Erythroblast (primary cell): ENCODE measurements at regions not wholly inside any gene's neighbourhood (a gene's known extent, or its start where the extent isn't known, plus 50 kb on each side); places are given as distances from the start of the nearest gene placed in this dataset.

Experiments
- GATA1 ChIP-seq: IDR thresholded peaks from 2 replicates; pipeline ENCODE4 v1.6.1; 2011; ENCODE audit warnings: low read depth, mild to moderate bottlenecking, control low read depth, low read length, moderate library complexity
- POLR2A ChIP-seq: IDR thresholded peaks from 2 replicates; pipeline ENCODE4 v1.6.1; 2011; ENCODE audit warnings: mild to moderate bottlenecking, low read length

DNA sequence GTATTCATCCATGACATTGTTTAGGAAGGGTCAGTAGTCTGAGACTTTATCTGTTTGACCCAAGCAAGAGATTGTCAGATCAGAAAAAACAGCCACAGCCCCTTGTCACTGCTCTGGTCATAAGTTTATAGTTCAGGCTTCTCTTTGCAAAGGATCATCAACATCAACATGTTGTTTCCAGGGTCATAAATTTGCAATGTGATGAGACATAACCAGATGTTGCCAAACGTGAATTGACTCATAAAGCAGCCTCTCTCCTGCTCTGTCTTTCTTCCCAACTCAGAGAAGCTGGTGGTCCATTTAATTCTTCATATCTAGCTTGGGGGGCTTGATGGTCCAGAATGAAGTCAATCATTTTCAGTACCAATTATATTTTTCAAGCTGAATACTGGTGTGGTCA is 507.2 kb upstream of the PBX1 start:
- TF ChIP-seq POLR2A (no peak), GATA1 (no peak)
